Adrenal gland (tissue), 5 donors: ENCODE measurements at regions not wholly inside any gene's neighbourhood (a gene's known extent, or its start where the extent isn't known, plus 50 kb on each side); places are given as distances from the start of the nearest gene placed in this dataset.

ENCODE experiments used
- POLR2A ChIP-seq, 2 donors: fragments of 450-650 bp; IDR thresholded peaks; one replicate each; pipeline ENCODE4 v1.6.1; 2017; ENCODE audit warnings: antibody characterized with exemption in 2 of 2, mild to moderate bottlenecking in 2 of 2, moderate library complexity in 1 of 2
- TF ChIP-seq, protein P1 (sequence below), 6 experiments: fragments of 450-650 bp in 4 of 6; fragments of 200-600 bp in 2 of 6; sonication (generic) in 1 of 6; IDR thresholded peaks; 1 replicate in 5 of 6; 2 replicates in 1 of 6; pipeline versions ENCODE4 v1.5.1 to v1.8.0; 2016 to 2021; ENCODE audit warnings: antibody characterized with exemption in 6 of 6, mild to moderate bottlenecking in 2 of 6, moderate library complexity in 1 of 6
- donor health status: DM: no; HTN: no; CAD: no.

DNA sequence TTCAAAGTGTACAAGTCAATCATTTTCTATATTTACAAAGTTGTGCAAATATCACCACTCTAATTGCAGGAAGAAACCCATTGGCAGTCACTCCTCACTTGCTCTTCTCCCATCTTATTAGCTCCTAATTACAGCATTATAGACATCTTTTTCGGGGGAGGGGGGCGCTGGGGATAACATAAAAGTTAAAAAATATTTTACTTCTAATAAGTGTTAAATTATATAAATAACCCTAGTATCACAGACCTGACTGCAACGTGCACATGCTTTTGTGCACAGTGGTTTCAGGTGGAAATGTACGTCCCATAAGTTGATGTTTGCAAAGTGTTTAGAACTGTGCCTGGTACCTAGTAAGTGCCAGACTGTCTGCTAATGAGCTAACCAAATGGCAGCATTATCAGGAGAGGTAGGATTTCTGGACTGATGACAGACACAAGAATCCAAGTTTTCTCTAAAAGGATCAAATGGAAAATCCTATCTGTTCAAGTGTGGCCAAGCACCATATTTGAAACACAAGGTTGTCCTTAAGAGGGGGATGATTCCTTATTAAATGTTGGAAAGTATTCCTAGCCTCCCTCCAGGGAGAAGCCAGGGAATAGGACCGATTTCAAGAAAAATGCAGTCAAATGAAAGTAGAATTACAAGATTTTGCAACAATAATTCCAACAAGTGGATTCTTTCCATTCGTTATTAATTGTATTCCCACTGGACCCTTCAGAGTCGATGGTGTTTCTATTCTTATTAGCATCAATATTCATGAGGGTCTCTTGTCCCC, 70.0 kb downstream of the ACKR3 start:
- TF ChIP-seq, protein P1, sequence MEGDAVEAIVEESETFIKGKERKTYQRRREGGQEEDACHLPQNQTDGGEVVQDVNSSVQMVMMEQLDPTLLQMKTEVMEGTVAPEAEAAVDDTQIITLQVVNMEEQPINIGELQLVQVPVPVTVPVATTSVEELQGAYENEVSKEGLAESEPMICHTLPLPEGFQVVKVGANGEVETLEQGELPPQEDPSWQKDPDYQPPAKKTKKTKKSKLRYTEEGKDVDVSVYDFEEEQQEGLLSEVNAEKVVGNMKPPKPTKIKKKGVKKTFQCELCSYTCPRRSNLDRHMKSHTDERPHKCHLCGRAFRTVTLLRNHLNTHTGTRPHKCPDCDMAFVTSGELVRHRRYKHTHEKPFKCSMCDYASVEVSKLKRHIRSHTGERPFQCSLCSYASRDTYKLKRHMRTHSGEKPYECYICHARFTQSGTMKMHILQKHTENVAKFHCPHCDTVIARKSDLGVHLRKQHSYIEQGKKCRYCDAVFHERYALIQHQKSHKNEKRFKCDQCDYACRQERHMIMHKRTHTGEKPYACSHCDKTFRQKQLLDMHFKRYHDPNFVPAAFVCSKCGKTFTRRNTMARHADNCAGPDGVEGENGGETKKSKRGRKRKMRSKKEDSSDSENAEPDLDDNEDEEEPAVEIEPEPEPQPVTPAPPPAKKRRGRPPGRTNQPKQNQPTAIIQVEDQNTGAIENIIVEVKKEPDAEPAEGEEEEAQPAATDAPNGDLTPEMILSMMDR (IDR thresholded peaks at IDR 0.05), result no peak
- no peak for TF ChIP-seq POLR2A (IDR thresholded peaks at IDR 0.05)
